ENCODE measurements at regions not wholly inside any gene's neighbourhood (a gene's known extent, or its start where the extent isn't known, plus 50 kb on each side); places are given as distances from the start of the nearest gene placed in this dataset.

DNA sequence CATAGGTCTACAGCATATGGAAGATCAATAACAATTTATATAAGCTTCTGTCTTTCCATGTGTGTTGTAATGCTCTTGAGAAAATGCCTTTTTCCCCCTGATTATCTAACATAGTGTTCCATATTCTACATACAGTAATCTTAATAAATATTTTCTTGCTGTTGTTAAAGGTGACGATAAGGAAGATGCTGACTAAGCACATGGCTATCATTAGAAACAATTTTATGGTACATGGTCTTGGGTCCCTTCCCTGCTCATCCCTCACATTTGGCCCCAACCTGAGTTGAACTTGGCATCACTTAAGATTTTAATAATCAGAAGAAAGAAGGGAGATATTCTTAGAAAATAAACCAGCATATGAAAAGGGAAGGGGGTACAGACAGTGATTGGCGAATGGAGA, 382.1 kb upstream of the CDH20 start:
- no peaks in the 10 kb centered on the region for H3K27me3 ChIP-seq
- no peak for DNase-seq (ENCODE audit: low spot score)
- no peaks in the 10 kb centered on the region for H3K9me3 ChIP-seq
- H3K4me3 ChIP-seq = no peak overlapping the region
- TF ChIP-seq, protein P1, sequence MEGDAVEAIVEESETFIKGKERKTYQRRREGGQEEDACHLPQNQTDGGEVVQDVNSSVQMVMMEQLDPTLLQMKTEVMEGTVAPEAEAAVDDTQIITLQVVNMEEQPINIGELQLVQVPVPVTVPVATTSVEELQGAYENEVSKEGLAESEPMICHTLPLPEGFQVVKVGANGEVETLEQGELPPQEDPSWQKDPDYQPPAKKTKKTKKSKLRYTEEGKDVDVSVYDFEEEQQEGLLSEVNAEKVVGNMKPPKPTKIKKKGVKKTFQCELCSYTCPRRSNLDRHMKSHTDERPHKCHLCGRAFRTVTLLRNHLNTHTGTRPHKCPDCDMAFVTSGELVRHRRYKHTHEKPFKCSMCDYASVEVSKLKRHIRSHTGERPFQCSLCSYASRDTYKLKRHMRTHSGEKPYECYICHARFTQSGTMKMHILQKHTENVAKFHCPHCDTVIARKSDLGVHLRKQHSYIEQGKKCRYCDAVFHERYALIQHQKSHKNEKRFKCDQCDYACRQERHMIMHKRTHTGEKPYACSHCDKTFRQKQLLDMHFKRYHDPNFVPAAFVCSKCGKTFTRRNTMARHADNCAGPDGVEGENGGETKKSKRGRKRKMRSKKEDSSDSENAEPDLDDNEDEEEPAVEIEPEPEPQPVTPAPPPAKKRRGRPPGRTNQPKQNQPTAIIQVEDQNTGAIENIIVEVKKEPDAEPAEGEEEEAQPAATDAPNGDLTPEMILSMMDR (IDR thresholded peaks at IDR 0.05) = no peak
- H3K4me1 ChIP-seq = no peaks in the 10 kb centered on the region
- no peaks in the 10 kb centered on the region for H3K36me3 ChIP-seq
- H3K27ac ChIP-seq = no peak overlapping the region

DNA sequence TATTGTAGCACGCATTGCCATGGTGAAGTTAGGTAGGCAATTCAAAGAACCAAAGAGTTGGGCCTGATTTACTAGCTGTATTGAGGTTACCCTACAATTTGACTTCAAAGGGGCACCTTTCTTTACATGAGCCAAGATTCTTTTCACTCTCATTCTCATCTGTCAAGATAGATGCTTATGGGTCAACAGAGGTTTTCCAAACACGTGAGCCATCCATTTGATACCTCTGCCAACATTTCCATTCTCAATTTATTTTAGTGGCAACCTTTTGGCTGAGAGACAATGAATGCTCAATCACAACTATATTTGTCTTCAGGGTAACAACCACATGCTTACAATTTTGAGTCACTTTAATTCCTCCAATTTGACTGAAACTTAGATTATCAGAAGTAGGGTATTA, 370.6 kb upstream of the CDH20 start:
- Histone ChIP-seq H3K4me1 (no peaks in the 10 kb centered on the region), H3K9me3 (no peaks in the 10 kb centered on the region), H3K36me3 (no peaks in the 10 kb centered on the region), H3K4me3 (no peak overlapping the region), H3K27ac (no peak overlapping the region), H3K27me3 (no peaks in the 10 kb centered on the region)
- no peak for DNase-seq (ENCODE audit: low spot score)
- TF ChIP-seq, protein P1 (IDR thresholded peaks at IDR 0.05) = no peak

DNA sequence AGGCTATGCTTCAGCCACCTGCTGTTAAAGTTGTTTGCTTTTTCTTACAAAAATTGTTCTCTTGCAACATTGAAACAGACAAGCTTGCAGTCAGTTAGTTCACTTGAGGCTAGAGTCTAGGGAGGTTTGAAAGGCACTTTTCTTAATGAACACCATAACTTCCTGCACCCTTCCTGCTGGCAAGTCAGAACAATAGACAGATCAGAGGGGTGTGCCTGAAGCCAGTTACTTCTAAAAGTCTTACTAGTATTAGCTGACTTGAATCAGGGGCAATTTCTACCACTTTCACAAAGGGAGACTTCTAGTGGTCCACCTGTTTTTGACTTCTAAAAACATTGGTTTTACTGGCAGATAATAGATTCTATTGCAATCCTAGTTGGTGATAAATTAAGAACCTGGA, 367.4 kb upstream of the CDH20 start:
- Histone ChIP-seq H3K4me1 (no peaks in the 10 kb centered on the region), H3K27me3 (no peaks in the 10 kb centered on the region)
- TF ChIP-seq, protein P1 (IDR thresholded peaks at IDR 0.05) = no peak

DNA sequence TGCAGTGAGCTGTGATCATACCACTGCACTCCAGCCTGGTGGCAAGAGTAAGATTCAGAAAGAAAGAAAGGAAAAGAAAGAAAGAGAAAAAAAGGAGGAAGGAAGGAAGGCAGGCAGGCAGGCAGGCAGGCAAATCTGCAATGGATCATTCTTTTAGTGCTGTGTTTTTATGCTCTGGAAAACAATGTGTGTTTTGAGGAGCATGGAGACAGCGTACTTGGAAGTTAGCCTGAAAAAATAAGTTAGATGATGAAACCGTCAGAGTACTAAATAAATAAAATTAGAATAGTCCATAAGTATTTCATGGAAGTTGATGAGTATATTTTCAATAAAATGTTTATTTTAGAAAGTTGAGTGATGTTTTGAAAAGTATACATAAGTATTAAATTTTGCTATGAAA, 366.4 kb upstream of the CDH20 start:
- no peak overlapping the region for H3K27ac ChIP-seq
- no peak overlapping the region for H3K4me3 ChIP-seq
- no peaks in the 10 kb centered on the region for H3K36me3 ChIP-seq
- no peaks in the 10 kb centered on the region for H3K9me3 ChIP-seq
- no peaks in the 10 kb centered on the region for H3K27me3 ChIP-seq
- TF ChIP-seq, protein P1 (IDR thresholded peaks at IDR 0.05) = no peak
- H3K4me1 ChIP-seq = no peaks in the 10 kb centered on the region
- DNase-seq (ENCODE audit: low spot score) = no peak

More for the DNA sequence above, 367.4 kb upstream of the CDH20 start:
- no peak for DNase-seq (ENCODE audit: low spot score)
- no peaks in the 10 kb centered on the region for H3K36me3 ChIP-seq
- no peak overlapping the region for H3K4me3 ChIP-seq
- no peak overlapping the region for H3K27ac ChIP-seq
- H3K9me3 ChIP-seq = no peaks in the 10 kb centered on the region

DNA sequence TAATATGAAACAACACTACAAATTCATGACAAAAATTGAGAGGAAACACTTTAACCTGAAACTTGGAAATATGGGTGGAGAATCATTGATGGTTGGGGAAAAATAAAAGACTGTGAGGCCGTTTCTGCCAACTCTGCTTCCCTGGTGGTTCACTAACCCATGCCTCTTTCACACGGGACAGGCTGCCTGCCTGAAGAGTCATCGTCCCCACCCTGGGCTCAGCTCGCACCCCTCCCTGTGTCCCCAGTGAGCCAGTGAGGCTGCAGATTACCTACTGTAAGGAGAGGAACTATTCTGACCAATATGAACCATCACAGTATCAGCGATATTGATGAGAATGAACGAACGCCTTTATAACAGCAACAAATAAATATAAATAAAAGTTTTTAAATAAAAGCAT, 357.8 kb upstream of the CDH20 start:
- no peaks in the 10 kb centered on the region for H3K27me3 ChIP-seq
- no peak for DNase-seq (ENCODE audit: low spot score)
- H3K9me3 ChIP-seq = no peaks in the 10 kb centered on the region
- H3K27ac ChIP-seq = no peak overlapping the region
- TF ChIP-seq, protein P1 (IDR thresholded peaks at IDR 0.05) = no peak
- no peaks in the 10 kb centered on the region for H3K4me1 ChIP-seq
- H3K4me3 ChIP-seq = no peak overlapping the region
- H3K36me3 ChIP-seq = no peaks in the 10 kb centered on the region

DNA sequence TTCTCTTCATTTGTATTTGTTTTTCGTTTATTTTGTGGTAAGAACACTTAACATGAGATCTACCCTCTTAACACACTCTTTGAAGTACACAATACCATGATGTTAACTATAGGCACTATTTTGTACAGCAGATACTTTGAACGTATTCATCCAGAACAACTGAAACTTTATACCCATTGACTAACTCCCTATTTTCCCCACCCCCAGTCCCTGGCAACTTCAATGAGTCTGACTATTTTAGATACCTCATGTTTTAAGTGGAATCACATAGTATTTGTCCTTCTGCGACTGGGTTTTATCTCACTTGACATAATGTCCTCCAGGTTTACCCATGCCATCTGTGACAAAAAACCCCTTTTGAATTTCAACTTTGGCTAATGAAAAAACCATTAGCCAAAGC, 356.3 kb upstream of the CDH20 start:
- Histone ChIP-seq H3K9me3 (no peaks in the 10 kb centered on the region), H3K27ac (no peak overlapping the region), H3K4me3 (no peak overlapping the region), H3K4me1 (no peaks in the 10 kb centered on the region), H3K27me3 (no peaks in the 10 kb centered on the region), H3K36me3 (no peaks in the 10 kb centered on the region)
- DNase-seq (ENCODE audit: low spot score) = no peak
- TF ChIP-seq, protein P1 (IDR thresholded peaks at IDR 0.05) = no peak
